Inflammatory macrophage treated with lipopolysaccharide for 4 hours (primary cell): ENCODE measurements at regions not wholly inside any gene's neighbourhood (a gene's known extent, or its start where the extent isn't known, plus 50 kb on each side); places are given as distances from the start of the nearest gene placed in this dataset.
"Not testable (repeated sequence)": the region's sequence is repeated elsewhere in the genome, so short reads cannot be mapped to it uniquely, and the experiment has no call there.

ENCODE experiments used
- DNase-seq: peaks from one replicate; pipeline ENCODE4 v3.0.0-alpha.2; 2020

DNA sequence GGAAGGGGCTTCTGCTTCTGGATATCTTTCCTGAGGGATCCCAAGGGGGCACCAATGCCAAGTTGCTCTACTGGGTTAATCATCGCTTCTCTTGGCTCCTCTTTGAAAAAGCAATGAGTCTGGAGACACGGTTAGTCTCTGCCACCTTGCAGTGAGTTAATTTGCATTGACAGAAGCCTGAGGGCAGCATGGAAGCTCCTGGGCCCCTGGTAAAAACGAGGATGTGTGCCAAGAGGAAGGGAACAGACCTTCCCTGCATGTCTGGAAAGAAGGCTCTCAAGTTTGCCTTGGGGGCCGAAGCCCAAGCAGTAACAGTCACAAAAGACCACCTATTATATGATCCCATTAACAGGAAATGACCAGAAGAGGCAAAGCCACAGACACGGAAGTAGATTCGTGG is 86.7 kb downstream of the IRX5 start:
- no peak for DNase-seq

DNA sequence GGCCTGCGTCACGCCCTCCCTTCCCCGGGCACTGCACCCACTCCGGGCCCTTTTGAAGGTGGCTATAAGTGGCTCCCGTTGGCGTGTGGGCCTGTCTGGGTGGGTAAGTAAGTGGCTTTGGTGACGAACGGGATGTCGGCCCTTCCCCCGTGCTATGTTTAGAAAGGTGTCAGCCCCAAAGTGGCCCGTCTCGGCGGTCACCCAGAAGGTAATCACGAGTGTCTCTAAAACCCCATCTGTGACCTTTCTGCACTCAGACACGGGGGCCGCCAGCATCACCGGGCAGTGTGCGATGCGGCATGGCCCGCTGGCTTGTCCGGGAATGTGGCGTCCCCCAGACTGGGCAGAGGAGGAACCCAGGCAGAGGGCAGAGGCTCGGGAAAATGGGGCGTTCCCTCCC is 88.2 kb downstream of the IRX5 start:
- no peak for DNase-seq

DNA sequence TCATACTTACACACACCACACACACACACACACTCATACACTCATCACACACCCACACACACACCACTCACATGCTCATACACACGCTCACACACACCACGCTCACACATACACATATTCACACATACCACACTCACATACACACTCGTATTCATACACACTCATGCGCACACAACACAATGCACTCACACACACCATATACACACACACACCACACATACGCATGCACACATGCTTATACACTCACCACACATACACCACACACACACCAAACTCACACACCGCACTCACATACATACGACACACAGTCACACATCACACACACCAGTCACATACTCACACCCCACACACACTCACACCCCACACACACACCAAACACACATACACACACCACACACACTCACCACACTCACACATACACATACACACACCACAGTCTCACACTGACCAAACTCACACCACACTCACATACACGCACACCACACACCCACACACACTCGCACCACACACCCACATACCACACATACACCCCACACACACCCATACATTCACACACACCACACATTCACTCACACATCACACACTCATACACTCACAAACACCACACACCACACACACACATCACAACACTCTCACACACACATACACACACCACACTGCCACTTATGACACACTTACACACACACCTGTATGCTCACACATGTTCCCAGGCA is 88.9 kb downstream of the IRX5 start:
- no peak for DNase-seq

DNA sequence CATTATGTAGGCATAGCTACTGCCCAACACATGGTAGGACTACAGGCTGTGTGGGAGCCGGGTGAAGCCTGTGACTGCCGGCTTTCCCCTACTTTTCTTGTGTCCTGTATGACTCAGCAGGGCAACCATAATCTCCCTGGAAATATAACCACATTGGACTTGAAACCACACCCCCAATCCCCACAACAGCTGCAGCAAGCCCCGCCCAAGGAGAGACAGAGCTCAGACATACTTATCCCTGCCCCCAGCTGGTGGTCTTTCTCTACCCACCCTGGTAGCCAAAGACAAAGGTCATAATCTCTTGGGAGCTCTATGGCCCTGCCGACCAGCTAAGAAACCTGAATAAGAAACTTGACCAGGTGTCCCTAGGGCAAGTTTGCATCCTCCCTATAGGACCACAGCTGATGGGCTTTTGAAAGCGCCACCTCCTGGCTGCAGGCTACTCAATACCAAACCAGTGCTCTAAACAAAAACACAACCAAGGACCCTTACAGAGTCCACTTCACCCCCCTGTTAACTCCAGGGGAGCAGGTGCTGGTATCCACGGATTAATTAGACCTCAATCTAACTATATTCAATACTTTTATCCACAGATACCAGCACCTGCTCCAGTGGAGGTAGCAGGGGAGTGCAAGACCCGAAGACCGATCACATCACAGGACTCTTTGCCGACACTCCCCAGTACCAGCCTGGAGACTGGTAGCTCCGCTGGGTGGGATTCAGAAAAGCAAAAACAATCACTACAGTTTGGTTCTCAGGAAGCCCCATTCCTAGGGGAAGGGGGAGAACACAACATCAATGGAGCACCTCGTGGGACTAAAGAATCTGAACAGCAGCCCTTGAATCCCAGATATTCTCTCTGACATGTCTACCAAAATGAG is 91.2 kb downstream of the IRX5 start:
- DNase-seq = no peak

DNA sequence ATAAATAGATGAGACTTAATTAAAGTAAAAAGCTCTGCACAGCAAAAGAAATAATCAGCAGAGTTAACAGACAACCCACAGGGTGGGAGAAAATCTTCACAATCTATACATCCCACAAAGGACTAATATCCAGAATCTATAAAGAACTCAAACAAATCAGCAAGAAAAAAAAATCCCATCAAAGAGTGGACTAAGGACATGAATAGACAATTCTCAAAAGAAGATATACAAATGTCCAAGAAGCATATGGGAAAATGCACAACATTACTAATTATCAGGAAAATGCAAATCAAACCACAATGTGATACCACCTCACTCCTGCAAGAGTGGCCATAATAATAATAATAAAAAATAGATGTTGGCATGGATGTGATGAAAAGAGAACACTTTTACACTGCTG is 96.6 kb downstream of the IRX5 start:
- not testable (repeated sequence) for DNase-seq

DNA sequence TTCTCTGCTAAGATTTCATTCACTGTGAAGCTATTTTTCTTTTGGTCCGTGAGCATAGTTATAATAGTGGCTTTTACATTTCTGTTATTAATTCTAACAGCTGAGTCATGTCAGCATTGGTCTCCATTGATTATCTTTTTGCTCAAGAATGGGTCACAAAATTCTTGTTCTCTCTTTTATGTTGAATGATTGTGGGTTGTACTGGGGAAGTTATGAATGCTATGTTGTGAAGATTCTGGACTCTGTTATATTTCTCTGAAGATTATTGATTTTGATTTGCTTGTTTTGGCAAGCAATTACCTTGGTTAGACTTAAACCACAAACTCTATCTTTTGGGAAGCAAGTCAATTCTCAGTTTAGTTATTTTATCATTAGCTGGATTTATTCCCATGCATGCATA is 98.8 kb downstream of the IRX5 start:
- no peak for DNase-seq

DNA sequence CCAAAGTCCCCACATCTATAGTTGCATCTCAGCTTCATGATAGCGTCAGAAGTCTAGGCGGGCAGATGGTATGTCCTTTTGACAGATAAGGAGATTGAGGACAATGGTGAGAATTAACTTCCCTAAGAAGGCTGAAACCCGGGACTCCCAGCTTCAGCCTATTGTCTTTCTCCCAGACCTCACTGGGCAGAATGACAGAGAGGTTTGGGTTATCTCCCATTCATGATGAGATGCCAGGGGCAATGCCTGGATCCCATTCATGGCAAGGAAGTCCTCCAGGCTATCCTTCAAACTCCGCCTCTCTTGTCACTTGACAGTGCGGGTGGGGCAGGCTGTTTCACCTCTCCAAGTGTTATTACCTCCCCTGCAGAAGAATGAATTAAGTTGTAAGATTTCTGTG is 100.3 kb downstream of the IRX5 start:
- DNase-seq = no peak

DNA sequence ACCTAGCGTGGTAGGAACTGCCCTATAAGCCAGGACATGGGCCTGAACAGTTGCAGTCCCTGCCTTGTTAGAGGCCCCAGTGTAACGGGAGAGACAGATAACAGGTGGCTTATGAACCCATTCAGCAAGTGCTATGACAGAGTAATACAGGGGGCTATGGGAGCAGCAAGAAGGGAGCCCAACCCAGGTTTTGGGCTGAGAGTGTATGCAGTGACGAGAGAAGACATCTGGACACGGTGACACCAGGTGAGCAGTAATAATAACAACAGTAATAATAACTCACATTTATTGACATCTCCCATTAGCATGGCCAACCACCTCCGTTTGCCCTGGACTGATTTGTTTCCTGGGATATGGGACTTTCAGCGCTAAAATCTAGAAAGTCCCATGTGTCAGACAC is 100.8 kb downstream of the IRX5 start:
- no peak for DNase-seq

DNA sequence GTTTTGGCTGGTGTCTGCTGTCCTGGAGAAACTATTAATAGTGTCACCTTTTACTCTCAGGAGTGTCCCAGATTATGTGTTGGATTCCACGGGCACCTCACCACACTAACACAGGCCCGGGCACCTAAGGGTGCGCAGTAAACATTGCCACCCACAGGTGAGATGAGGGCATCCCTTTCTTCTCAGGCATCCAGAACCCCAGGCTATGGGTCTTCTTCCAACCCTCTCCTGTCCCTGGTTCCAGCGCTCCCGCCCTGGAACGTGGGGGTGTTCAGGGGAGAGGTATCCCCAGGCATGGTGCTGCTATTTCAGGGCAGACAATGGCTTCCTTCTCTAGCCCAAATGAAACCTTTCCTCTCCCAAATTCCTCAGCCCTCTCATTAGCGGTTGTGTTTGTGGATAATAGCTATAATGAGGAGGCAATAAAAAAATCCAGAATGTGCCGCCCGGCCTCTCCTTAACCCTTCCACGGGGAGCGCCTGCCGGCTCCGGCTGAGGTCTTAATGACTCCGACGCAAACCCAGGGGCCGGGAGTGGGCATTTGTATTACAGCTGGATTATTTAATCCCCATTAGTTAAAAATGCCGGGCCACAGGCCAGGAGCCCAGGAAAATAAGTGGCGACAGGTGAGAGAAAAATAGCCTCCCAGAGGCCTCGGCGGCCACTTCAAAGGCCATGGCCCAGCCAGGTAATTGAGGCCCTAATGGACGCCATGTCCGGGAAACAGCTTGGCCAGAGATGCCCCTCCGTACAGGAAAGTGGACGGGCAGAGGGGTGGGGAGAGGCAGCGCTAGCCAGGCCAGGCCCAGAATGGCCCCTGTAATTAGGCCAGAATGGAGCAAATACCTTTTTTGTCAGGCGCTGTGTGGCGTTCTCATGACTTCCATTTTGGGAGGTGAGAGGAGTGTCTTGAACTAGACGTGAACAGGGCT is 102.8 kb downstream of the IRX5 start:
- no peak for DNase-seq

DNA sequence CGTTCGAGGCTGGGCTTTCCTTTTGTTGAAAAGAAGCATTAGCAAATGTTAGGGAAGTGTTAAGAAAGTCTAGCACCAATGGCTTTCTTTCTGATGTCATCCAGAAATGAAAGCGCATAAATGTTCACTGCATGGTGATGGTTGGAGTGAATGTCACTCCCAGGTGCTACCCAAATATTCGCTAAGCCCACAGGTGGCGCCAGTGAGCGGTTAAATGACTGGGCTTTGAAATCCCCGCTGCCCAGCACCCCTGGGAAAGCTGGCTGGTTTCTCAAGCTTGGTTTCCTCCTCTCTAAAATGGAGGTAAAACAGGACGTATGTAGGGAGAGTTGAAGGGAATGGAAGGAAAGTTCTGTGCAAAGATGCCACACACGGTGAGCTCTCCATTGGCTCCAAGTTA is 104.4 kb downstream of the IRX5 start:
- DNase-seq = peak; percentile 1

DNA sequence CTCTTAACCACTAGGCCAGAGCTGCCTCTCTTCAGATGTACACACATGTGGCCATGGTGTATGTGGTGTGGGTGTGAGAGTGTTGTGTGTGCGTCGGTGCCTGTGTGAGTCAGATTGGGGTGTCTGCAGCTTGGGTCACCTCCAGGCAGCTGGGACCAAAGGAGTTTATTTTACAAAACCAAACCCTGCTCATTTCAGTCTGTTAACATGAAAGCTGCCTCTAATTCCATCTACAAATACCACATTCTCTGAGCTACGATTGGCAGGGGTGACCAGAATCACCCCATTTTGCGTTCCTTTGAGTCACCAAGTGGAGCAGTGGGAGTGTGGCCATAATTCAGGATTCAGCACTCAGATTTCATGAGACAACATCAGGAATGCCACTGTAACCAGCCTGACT is 105.3 kb downstream of the IRX5 start:
- DNase-seq = no peak

DNA sequence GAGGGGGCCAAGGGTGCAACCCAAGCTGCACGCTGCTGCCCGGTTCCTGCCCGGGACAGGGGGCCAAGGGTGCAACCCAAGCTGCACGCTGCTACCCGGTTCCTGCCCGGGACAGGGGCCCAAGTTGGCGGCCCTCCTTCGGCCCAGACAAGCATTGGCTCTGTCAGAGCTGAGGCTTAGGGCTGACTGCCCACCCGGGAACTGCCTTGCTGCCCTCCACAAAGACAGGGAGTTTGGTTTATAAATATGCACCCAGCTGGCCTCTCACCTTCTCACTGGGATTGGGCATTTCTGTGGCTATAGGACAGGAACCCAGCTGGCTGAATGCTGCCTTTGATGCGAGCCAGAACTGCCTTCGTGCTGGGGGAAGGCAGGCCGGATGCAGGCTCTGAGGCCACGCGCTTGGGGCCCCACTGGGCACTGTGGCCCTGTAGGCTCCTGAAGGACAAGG is 105.7 kb downstream of the IRX5 start:
- no peak for DNase-seq

DNA sequence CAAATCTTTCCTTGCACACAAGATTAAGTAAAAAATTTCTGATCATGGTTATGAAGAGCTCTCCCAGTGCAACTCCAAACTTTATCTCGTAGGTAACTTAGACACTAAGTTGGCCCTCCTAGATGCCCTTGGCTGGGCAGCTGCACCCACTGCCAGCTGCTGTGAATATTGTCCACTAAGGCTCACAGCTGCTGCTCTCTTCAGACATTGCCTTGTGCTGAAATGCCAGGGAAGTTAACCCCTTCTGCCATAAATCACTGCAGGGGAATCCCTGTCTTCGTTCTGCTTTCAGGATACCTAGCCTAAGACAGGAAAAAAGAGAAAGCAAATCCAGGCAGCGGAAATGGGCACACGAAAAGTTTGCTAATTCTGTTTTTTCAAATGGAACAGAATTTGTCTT is 106.4 kb downstream of the IRX5 start:
- no peak for DNase-seq

DNA sequence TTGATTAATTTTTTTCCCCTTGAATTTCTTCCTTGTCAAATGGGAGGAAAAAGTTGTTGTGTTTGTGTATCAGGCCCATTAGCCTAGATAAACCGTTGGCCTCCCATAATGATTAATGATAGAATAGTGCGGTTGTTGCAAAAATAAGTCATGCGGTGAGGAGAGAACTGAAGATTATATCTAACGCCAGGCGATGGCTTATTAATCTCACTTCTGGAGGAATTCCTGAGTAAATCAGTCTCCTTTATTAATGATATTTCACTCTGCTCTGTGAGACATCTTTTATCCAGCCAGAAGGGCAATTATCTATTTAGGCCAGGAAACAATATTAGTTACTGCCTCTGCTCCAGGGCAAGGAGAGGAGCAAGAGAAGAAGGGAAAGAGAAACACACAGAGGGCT is 107.3 kb downstream of the IRX5 start:
- no peak for DNase-seq

DNA sequence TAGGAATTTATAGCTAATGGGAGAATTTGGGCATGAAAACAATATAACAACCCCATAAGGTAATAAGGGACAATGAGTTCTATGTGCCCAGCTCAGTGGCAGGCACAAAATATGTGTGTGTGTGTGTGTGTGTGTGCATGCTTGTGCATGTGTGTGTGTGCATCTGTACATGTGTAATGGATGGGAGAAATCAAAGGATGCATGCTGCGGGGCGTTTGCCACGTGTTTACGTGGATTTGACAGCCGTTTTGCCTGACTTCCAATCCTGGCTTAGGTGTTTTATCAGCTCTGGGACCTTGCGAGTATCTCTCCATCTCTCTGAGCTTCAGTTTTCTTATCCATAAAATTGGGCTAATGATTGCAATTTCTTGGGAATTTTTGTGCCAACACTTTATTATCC is 108.4 kb downstream of the IRX5 start:
- DNase-seq = no peak

DNA sequence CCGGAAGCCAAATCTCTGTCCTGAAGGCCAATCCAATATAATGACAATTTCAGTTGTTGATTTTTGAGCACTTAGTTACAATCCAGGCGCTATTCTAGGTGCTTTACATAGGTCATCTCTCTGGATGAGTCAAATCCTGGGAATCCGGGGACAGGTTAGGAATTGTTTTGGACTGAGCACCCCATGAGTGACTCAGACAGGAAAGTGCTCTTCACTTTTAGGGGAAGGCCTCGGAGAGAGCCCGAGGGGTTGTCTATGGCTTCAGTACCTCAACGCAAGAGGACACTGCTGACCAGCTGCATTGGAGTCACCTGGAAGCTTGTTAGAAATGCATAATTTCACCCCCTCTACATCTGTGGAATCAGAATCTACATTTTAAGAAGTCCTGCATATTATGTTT is 108.8 kb downstream of the IRX5 start:
- no peak for DNase-seq

DNA sequence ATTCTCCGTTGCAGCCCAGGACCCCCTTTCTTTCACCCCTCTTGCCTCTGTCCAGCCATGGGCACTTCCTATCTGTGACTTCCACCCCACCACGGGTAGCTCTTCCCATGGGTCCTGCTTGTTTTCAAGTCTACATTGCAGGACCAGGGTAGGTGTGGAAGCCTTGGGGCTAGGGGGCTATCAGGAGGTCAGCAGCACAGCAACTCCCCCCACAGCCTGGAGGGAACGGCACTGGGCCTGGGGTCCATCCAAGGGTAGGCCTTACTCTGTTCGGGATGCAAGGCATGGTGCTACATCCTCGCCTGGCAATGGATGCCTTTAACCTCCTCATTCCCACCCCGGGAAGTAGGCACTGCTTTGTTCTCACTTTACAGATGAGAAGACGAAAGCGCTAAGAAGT is 109.3 kb downstream of the IRX5 start:
- no peak for DNase-seq

DNA sequence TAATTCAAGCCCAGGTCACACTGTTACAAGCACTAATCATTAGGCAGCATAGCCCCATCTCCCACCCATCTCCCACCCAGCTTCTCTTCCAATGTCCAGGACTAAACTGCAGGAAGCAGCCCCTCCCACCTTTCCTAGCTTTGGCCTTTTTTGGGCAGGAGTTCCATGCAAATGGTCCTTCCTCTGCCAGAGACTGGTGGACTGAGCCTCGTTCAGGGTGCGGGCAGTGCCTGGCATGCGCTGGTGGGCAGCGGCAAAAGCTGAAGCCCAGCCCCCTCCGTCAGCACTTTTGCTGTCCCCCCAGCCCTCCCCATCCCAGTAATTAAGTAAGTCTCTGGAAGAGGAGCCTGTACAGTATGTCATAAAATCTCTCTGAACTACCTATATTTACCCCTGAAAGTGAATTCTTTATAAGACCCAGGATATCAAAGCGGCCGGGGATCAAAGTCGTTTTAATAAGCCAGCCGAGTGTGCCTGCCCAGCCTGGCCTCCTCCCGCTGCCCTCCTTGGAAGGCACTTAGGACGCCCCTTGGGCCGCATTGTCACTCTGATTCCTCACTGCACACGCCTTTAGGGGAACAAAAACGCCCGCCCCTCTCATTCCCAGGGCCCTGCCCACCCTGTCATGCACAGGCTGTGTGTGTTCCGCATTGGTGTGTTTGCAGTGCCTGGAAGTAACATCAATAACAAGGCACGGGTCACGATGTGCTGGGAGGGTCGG is 109.9 kb downstream of the IRX5 start:
- DNase-seq = no peak

DNA sequence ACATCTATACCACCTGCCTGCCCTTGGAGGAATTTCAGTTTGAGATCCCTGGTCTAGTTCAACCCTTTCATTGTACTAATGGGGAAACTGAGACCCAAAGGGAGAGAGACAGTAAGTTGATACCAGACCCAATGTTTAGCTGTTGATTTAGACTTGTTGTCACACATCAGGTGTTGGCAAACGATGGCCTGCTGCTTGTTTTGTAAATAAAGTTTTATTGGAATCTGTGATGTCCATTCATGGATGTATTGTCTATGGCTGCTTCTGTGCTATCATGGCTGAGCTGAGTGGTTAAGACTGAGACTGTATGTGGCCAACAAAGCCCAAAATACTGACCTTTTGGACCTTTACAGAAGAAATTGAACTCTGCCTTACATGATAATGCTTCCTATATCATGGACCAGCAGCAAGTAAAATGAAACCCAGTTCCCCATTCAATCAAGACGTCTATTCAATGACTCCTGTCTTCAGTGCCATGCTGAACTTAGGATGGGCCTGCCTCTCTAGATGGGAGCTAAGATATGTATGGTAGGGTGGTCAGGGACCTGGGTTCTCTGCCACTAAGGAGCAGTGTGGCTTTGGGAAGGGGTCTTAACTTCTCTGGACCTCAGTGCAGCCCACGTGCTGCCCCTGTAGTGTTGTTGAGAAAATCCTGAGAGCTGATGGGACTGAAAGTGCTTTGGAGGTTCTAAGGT is 111.0 kb downstream of the IRX5 start:
- no peak for DNase-seq

DNA sequence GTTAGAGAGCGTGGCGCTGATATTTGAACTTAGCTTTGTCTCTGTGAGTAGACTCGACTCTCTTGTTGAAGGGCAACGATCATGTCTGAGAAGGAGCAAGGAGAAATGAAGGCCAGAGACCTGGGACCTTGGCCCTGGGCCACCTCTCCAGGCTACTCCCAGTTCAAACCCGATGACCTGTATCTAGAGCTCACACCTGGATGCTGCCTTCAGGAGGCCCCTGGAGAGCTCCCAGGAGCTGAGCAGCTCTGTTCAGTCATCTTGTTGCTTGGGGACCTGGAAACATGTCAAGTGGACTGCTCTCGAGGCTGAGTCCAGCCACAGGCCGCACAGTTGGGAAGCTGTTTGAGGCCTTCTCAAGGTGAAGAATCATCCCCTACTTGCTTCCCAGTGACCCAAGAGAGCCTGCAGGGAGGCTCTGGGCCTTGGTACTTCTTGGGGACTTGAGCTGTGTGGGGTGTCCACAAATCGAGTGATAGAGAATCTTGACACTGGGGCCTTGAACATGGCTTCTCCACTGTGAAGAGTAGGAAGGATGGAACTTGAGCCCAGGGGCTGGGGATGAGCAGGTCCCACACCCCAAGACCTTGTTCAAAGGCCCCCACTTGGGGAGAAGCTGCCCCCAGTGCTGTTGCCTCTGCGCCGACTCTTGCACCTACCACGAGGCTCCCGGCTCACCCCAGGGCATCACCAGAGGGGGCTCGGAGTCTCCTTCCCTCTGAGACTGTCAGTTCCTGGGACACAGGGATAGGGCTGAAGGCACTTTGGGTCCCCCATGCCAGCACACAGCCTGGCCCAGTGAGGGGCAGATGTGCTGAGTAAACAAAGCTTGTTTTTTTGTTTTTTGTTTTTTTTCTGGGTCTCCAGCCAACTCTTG is 112.1 kb downstream of the IRX5 start:
- DNase-seq = no peak

DNA sequence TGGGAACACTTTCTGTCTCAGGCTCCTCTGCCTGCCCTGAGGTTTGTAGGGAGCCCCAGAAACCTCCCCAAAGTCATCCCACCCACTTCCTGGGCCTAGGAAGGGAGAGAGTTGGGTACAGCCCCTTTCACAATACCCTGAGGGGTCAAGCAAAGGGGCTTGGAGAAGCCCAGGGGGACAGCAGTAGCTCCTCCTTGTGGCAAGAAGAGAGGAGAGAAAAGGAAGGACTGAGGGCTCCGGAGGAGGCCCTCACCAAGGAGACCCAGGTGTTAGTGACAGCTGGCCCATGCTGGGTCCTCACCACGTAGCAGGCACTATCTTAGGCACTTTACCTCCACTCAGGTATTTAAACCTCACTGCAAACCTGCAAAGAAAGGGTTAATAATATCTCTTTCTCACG is 112.8 kb downstream of the IRX5 start:
- no peak for DNase-seq
